ENCODE measurements at regions not wholly inside any gene's neighbourhood (a gene's known extent, or its start where the extent isn't known, plus 50 kb on each side); places are given as distances from the start of the nearest gene placed in this dataset.

DNA sequence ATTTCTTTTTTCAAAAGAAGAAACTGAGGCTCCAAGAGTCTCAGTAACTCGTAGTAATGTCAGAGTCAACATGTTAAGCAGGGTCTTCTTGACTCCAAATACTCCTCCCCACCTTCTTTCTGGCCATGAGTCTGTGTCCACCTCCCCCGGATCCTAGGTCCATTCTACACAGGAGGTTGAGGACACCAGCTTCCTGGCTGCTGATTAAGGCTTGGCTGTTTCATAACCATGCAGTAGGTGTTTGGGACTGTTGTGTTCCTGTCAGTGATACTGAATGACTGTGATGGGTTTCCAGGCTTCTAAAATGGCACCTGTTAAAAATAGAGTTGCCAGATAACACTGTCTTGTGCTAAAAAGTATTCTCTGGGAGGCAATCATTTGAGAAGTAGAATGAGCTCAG lies 130.8 kb upstream of the IL12A start:
- TF ChIP-seq POLR2AphosphoS5 (IDR thresholded peaks at IDR 0.05; ENCODE audit: low read depth, low read length) (no peak), POLR2A (IDR thresholded peaks at IDR 0.05; ENCODE audit: low read depth, low read length) (no peak)
